GM19240 (cell line): ENCODE measurements at regions not wholly inside any gene's neighbourhood (a gene's known extent, or its start where the extent isn't known, plus 50 kb on each side); places are given as distances from the start of the nearest gene placed in this dataset.

Experiments used
- DNase-seq: peaks from one replicate; pipeline ENCODE4 v3.0.0; 2011; ENCODE audit warnings: low spot score; ENCODE audit not compliant: insufficient read length

- no peak for DNase-seq
Observed at GRCh38 chr9:18208166-18209059, 265.5 kb upstream of the ADAMTSL1 start.

DNA sequence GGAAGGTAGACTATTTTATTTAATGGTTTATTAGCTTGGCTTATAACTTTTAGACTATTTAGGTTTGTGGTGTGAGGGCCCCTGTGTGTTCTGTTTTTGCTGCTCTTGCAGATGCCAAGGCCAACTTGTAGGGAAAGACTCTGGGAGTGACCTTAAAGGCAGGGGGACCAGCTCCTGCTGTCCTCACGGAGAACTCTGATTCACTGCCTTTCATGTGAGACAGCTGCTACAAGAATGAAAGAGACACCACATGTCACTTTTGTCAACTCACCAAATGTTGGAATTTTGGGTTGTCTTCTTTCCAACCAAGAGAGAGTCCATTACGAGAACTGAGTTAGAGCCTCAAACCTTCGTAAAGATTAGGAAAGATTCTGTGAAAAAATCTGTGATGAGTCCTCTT is 258.3 kb upstream of the ADAMTSL1 start:
- DNase-seq: no peak

DNA sequence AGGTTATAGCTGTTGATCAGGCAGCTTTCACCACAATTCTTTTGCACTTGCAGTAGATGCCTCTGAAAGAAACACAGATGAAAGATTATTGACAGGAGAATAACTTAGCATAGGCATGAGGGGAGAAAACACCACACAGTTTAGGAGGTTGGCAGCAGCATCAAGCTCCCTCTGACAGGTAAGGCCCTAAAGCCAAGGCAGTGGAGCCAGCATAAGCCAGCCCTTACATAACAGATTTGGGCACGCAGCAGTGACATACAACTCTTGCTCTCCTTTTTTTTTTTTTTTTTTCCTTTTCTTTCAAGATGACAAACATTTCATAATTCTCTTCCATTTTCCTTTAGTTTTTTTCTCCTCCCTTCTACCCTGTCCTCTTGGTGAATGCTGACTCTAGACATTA is 257.6 kb upstream of the ADAMTSL1 start:
- DNase-seq: no peak

- DNase-seq: no peak
Observed at GRCh38 chr9:18228101-18228500, 245.9 kb upstream of the ADAMTSL1 start.

DNA sequence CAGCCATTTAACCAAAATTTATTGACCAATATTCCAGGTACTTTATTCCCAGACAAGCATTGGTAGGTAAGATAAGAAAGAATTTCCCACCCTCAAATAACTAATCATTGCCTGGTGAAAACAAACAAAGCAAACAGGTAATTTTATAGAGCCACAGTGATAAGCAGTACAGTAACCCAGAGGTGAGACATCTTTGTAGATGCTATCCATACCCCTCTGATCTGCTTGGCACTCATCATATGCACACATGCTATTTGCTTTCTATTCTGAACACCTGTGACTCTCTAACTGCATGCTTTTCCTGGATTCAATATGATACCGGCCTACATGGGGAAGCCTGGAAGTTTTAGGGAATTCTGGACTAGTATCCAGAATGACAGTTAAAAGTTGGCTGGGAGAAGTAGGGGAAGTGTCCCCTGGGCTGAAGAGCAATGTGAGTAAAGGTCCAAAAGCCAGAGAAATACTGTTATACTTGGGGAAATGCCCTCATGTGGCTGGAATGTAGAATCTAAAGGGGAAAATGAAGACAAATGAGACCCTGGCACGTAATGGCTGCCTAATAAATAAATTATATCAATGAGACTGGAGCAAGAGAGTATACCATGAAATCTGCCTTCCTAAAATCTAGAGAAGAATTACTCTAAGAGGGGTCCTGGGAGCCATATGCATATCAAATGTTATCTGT is 243.8 kb upstream of the ADAMTSL1 start:
- no peak for DNase-seq

DNA sequence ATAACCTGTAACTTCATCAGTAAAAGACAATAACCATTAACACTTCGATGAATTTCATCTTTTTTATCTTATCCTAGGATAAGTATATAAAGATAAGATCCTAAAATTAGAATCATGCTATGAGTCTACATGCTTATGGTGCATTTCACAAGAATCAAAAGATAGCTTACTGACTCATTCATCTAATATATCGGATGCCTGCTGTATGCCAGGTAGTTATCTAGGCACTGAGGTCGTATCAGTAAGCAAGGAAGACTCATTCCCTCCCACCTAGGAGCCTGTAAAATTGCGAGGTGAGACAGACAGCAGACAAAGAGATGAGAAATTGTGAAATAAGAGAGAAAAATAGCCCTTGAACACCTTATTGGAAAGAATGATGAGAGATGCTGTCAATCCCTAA is 240.6 kb upstream of the ADAMTSL1 start:
- DNase-seq: no peak

- no peak for DNase-seq
Observed at GRCh38 chr9:18233776-18234445, 240.0 kb upstream of the ADAMTSL1 start.

DNA sequence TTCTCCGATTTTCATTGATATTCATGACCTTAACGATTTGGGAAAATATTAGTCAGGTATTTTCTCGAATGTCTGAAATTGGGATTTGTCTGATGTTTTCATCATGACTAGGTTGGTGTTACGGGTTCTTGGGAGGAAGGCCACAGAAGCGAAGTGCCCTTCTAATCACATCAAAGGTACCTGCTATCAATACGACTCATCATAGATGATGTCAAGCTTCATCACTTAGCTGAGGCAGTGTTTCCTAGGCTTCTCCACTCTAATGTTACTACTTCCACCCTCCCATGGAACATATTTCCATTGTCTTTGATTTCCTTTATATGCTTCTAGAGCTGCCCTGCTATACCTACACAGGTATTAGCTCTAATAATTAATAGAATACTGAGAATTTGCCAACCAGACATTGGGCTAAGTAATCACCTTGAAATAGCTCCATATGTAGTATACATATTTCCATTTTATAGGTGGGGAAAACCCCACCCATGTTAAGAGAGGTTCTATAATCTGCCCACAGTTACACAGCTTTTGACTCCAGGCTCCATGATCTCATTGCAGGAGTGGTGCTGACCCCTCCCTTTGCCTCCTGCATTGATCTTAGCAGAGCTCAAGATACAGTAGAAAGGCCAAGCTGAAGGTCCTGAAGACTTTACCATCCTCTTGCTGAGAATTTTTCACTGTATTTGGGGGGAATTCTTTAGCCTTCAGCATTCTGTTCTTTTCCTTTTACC is 238.6 kb upstream of the ADAMTSL1 start:
- DNase-seq: no peak

- no peak for DNase-seq
Observed at GRCh38 chr9:18236336-18236735, 237.6 kb upstream of the ADAMTSL1 start.

DNA sequence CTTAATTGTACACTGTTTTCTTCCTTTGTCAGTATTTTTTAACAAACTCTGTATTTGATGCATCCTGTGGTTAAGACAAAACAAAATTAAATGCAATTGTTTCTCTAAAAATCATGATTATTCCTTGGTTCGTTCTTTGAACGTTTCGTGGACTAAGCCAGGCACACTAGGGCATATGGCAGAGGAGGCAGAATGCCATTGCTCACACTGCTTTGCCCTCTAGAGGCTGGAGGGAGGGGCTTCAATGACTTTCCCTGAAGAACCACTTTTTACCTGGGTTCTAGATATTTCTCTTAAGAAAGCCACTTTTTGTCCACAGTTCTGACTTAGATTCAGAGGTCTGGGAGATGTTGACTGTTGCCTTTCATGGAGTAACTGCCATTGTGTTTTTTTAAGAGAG is 236.2 kb upstream of the ADAMTSL1 start:
- no peak for DNase-seq

- DNase-seq: no peak
Observed at GRCh38 chr9:18238254-18238653, 235.7 kb upstream of the ADAMTSL1 start.

- DNase-seq: no peak
Observed at GRCh38 chr9:18238752-18239447, 235.1 kb upstream of the ADAMTSL1 start.

DNA sequence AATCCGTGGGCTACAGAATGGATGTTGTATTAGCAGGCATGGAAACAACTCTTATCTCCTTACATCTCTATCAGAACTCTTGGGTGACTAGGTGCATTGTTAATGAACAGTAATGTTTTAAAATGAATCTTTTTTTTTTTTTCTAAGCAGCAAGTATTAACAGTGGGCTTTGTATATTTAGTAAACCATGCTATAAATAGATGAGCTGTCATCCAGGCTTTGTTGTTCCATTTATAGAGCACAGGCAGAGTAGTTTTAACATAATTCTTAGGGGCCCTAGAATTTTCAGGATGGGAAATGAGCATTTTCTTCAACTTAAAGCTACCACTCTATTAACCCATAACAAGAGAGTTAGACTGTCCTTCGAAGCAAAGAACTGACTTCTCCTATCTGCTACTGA is 233.7 kb upstream of the ADAMTSL1 start:
- no peak for DNase-seq

DNA sequence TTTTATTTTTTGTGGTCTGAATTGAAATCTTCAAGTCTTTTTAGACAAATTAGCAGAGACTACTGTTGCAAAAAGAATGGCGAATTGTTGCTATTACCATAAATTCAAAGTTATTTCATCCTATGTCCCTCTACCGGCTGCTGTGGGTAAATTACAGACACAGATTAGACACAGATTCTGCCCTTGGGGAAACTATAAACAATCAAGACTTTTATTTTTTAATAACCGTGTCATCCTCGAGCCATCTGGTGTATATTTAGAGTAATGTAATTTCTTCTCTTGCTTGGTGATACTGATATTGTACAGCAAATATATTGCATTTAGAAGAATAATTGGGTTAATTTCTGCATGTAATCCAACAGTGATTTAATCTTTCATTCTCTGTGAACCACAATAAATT is 228.0 kb upstream of the ADAMTSL1 start:
- DNase-seq: no peak

GRCh38 chr9:18250053-18250452 is 223.9 kb upstream of the ADAMTSL1 start:
- no peak for DNase-seq

DNA sequence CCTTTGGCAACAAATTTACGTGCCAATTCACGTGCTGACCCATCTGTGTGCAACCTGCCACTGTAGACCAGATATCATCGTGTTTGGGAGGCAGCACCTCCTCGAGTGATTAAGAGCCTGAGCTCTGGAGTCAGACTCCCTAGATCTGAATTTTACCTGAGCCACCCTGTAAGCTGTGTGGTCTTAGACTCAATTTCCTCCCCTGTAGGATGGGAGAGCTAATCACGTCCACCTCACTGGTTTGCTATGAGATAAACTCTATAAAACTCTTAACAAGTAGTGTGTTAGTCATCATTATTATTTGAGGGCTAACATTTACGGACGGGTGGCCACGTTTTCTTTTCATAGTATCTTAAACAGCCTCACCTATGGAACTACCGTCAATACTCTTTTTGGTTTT is 220.0 kb upstream of the ADAMTSL1 start:
- no peak for DNase-seq

DNA sequence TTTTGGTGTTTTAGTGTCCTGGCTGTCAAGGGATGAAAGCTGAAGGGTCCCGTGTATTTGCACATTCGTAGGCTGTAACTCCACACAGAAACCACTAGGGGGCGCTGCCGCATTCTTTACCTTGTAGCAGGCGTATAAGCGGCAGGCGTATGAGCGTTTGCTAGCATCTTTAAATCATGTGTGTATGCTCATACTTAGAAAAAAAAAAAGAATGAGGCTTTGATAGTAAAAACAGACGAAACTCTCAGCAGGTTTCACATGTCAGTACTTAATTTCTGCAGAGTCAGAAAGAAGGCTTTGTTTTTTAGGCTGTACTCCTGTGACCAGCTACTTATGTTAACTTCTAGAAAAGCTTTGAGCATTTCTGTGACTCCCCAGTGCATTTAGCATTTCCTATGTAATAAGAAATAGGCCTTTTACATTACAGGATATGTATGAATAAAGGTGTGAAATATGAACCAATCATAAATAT is 218.8 kb upstream of the ADAMTSL1 start:
- peak; percentile 19 for DNase-seq

DNA sequence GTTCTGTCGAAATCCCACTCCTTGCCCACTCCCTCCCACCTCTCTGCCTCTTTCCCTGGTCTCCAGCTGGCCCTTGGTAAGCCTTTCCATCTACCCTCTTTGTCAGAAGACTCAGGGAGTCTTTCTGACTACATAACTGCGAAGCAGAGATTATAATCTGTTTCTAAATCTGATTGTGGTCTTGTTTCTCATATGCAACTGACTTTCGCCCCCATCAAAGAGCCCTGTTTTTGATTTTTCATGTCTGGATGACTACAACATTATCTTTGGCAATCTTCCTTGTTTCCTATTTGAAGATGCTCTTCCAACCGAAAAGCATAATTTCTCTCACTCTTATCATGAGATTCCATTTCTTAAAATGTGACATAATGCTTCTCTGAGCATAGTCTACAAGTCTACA is 218.2 kb upstream of the ADAMTSL1 start:
- DNase-seq: no peak

DNA sequence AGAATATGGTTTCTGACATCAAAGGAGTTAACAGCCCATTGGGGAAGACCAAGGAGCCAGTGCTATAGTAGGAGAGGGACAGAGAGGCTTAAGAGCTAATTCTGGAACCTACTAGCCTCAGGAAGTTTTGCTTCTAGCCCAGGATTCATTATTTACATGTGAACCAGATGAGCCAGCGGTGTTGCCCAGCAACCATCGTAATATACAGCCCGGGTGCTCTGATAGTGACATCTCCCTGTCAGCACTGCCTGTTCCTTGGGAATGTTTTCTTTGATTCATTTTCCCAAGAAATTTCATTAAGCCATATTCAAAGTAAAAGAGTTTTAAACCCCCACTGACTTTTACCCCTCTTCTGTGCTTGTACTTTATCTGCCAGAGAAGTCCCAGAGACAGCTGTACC is 217.4 kb upstream of the ADAMTSL1 start:
- DNase-seq: no peak

DNA sequence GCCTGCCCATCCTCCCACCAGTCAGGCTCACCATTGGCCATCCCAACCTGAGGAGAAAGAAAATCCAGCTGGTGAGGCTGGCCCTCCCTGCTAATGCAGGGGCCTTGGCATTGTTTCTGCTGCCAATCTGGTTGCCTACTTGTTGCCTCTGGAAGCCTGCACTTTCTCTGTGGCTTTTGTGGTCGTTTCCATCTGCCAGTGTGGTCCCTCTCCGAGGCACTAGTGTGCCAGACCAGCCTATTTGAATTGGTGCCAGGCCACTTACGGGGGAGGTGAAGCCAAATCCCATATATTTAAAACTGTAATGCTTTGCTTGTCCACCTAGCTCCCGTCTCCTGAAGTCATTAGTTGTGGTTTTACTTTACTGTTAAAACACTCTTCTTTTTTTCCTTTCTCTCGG is 213.4 kb upstream of the ADAMTSL1 start:
- no peak for DNase-seq

- no peak for DNase-seq
Observed at GRCh38 chr9:18261181-18261580, 212.8 kb upstream of the ADAMTSL1 start.
